Tibial nerve (tissue), 4 donors: ENCODE measurements at regions not wholly inside any gene's neighbourhood (a gene's known extent, or its start where the extent isn't known, plus 50 kb on each side); places are given as distances from the start of the nearest gene placed in this dataset.

Experiments used
- EP300 ChIP-seq, 2 donors: sonication (generic); formaldehyde crosslinking; IDR thresholded peaks; one replicate each; pipeline ENCODE4 v1.6.1; 2017; ENCODE audit warnings: antibody characterized with exemption in 2 of 2, mild to moderate bottlenecking in 1 of 2
- POLR2A ChIP-seq, 2 donors: fragments of 450-650 bp; IDR thresholded peaks; one replicate each; pipeline ENCODE4 v1.6.1; 2017; ENCODE audit warnings: antibody characterized with exemption in 2 of 2, mild to moderate bottlenecking in 2 of 2, moderate library complexity in 2 of 2
- TF ChIP-seq, protein P1 (sequence below), 5 experiments: fragments of 200-600 bp in 3 of 5; fragments of 450-650 bp in 2 of 5; sonication (generic) in 3 of 5; IDR thresholded peaks; one replicate each; pipeline ENCODE4 v1.5.1; 2016 to 2019; ENCODE audit warnings: antibody characterized with exemption in 5 of 5, mild to moderate bottlenecking in 3 of 5, moderate library complexity in 2 of 5

DNA sequence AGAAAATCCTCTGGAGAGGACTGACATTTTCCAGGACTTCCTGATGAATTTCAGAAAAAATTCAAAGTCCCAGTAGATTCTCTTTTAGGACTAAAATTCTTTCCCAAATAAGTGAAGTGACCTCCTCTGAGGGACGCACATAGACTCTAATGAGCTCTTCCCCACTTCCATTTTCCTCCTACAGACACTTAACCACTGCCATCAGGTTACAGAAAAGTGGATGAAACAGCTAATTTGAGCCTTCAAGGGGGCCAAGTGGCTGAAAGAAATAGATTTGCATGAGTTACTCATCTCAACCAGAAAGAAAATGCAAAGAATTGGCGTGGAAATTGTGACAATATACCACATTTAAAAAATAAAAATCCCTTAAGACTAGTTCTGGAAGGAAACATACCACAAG, 185.3 kb upstream of the EDNRB start:
- no peak for TF ChIP-seq EP300 (IDR thresholded peaks at IDR 0.05)
- TF ChIP-seq, protein P1, sequence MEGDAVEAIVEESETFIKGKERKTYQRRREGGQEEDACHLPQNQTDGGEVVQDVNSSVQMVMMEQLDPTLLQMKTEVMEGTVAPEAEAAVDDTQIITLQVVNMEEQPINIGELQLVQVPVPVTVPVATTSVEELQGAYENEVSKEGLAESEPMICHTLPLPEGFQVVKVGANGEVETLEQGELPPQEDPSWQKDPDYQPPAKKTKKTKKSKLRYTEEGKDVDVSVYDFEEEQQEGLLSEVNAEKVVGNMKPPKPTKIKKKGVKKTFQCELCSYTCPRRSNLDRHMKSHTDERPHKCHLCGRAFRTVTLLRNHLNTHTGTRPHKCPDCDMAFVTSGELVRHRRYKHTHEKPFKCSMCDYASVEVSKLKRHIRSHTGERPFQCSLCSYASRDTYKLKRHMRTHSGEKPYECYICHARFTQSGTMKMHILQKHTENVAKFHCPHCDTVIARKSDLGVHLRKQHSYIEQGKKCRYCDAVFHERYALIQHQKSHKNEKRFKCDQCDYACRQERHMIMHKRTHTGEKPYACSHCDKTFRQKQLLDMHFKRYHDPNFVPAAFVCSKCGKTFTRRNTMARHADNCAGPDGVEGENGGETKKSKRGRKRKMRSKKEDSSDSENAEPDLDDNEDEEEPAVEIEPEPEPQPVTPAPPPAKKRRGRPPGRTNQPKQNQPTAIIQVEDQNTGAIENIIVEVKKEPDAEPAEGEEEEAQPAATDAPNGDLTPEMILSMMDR (IDR thresholded peaks at IDR 0.05) = no peak
- no peak for TF ChIP-seq POLR2A (IDR thresholded peaks at IDR 0.05)
